ENCODE measurements at regions not wholly inside any gene's neighbourhood (a gene's known extent, or its start where the extent isn't known, plus 50 kb on each side); places are given as distances from the start of the nearest gene placed in this dataset.

- Histone ChIP-seq H3K9me3 (no peaks in the 10 kb centered on the region), H3K36me3 (ENCODE audit: low read depth, missing control alignments) (no peaks in the 10 kb centered on the region), H3K27me3 (no peaks in the 10 kb centered on the region), H3K4me3 (no peak overlapping the region), H3K27ac (no peak overlapping the region), H3K4me1 (no peaks in the 10 kb centered on the region)
- 93 to 94% methylated on average over 5 of the region's 5 CpGs for WGBS, 2 donors
- TF ChIP-seq POLR2A (IDR thresholded peaks at IDR 0.05): no peak
- no peak for TF ChIP-seq CTCF (IDR thresholded peaks at IDR 0.05)
- no peak for DNase-seq
- intact Hi-C loops (cut with DNase I; ENCODE audit: low total_unique reads): no loop called here
These were observed 161.7 kb upstream of the UBE2E1 start for GRCh38 chr3:23644099-23644498.

- TF ChIP-seq CTCF (IDR thresholded peaks at IDR 0.05): no peak
- no peak for TF ChIP-seq POLR2A (IDR thresholded peaks at IDR 0.05)
- no peak for DNase-seq
- Histone ChIP-seq H3K27me3 (no peaks in the 10 kb centered on the region), H3K4me1 (no peaks in the 10 kb centered on the region), H3K27ac (no peak overlapping the region), H3K36me3 (ENCODE audit: low read depth, missing control alignments) (no peaks in the 10 kb centered on the region), H3K9me3 (no peaks in the 10 kb centered on the region), H3K4me3 (no peak overlapping the region)
- 97 to 100% methylated on average over 3 of the region's 3 CpGs for WGBS, 2 donors
- intact Hi-C loops (cut with DNase I; ENCODE audit: low total_unique reads): no loop called here
These were observed 161.1 kb upstream of the UBE2E1 start for GRCh38 chr3:23644676-23645075.

GRCh38 chr3:23645533-23646183 is 160.1 kb upstream of the UBE2E1 start:
- 82 to 85% methylated on average over 9 of the region's 9 CpGs for WGBS, 2 donors
- intact Hi-C loops (cut with DNase I; ENCODE audit: low total_unique reads): no loop called here

GRCh38 chr3:23646184-23646920 is 159.4 kb upstream of the UBE2E1 start:
- Histone ChIP-seq H3K27ac (no peak overlapping the region), H3K4me1 (no peaks in the 10 kb centered on the region), H3K4me3 (no peak overlapping the region), H3K27me3 (no peaks in the 10 kb centered on the region), H3K9me3 (no peaks in the 10 kb centered on the region), H3K36me3 (ENCODE audit: low read depth, missing control alignments) (no peaks in the 10 kb centered on the region)
- 66 to 75% methylated on average over 8 of the region's 8 CpGs for WGBS, 2 donors
- intact Hi-C loops (cut with DNase I; ENCODE audit: low total_unique reads): no loop called here
- DNase-seq: no peak
- TF ChIP-seq POLR2A (IDR thresholded peaks at IDR 0.05) (no peak), CTCF (IDR thresholded peaks at IDR 0.05) (no peak)

More at GRCh38 chr3:23645533-23646183, 160.1 kb upstream of the UBE2E1 start:
- TF ChIP-seq POLR2A (IDR thresholded peaks at IDR 0.05) (no peak), CTCF (IDR thresholded peaks at IDR 0.05) (no peak)
- no peaks in the 10 kb centered on the region for H3K36me3 ChIP-seq (ENCODE audit: low read depth, missing control alignments)
- no peak for DNase-seq
- no peaks in the 10 kb centered on the region for H3K9me3 ChIP-seq
- no peak overlapping the region for H3K4me3 ChIP-seq
- H3K27ac ChIP-seq: no peak overlapping the region
- no peaks in the 10 kb centered on the region for H3K4me1 ChIP-seq
- no peaks in the 10 kb centered on the region for H3K27me3 ChIP-seq
